Left lung (tissue), 4 donors: ENCODE measurements at regions not wholly inside any gene's neighbourhood (a gene's known extent, or its start where the extent isn't known, plus 50 kb on each side); places are given as distances from the start of the nearest gene placed in this dataset.

Experiments used
- ATAC-seq: fragments of 200-7000 bp; cut with Tn5 transposase; one replicate; pipeline ENCODE4 v1.9.1; 2020; ENCODE audit warnings: moderate library complexity
- DNase-seq, 4 donors: peaks; one replicate each; pipeline ENCODE4 v3.0.0-alpha.2; 2013 to 2020
- H3K27ac ChIP-seq, 2 donors: fragments of 200-600 bp; sonication (generic) in 1 of 2; one replicate each; pipeline versions ENCODE4 v1.5.0 to v1.8.0; 2020 to 2021
- H3K27me3 ChIP-seq, 2 donors: fragments of 200-600 bp; sonication (generic) in 1 of 2; one replicate each; pipeline versions ENCODE4 v1.5.0 to v1.8.0; 2020 to 2021
- H3K36me3 ChIP-seq, 2 donors: fragments of 200-600 bp; sonication (generic) in 1 of 2; one replicate each; pipeline versions ENCODE4 v1.5.0 to v1.8.0; 2020 to 2021
- H3K4me1 ChIP-seq, 2 donors: fragments of 200-600 bp; one replicate each; pipeline ENCODE4 v1.8.0; 2021
- H3K4me3 ChIP-seq, 2 donors: fragments of 200-600 bp; sonication (generic) in 1 of 2; one replicate each; pipeline versions ENCODE4 v1.5.0 to v1.8.0; 2020 to 2021; ENCODE audit warnings: mild to moderate bottlenecking in 1 of 2
- H3K9me3 ChIP-seq, 2 donors: fragments of 200-600 bp; sonication (generic) in 1 of 2; one replicate each; pipeline versions ENCODE4 v1.5.0 to v1.8.0; 2020 to 2021
- intact Hi-C, 2 donors: fragments of 100-400 bp; cut with DNase I; formaldehyde crosslinking; loops; one replicate each; pipeline versions ENCODE4 v1.11.2 to v1.14.2; 2022
- TF ChIP-seq, protein P1 (sequence below), 2 donors: fragments of 200-600 bp; sonication (generic) in 1 of 2; IDR thresholded peaks; one replicate each; pipeline versions ENCODE4 v1.5.0 to v1.8.0; 2021; ENCODE audit warnings: antibody characterized with exemption in 2 of 2
- donor health status: DM: no; HTN: yes; CAD: no.
- donor health status: DM: no; HTN: no; CAD: no.

DNA sequence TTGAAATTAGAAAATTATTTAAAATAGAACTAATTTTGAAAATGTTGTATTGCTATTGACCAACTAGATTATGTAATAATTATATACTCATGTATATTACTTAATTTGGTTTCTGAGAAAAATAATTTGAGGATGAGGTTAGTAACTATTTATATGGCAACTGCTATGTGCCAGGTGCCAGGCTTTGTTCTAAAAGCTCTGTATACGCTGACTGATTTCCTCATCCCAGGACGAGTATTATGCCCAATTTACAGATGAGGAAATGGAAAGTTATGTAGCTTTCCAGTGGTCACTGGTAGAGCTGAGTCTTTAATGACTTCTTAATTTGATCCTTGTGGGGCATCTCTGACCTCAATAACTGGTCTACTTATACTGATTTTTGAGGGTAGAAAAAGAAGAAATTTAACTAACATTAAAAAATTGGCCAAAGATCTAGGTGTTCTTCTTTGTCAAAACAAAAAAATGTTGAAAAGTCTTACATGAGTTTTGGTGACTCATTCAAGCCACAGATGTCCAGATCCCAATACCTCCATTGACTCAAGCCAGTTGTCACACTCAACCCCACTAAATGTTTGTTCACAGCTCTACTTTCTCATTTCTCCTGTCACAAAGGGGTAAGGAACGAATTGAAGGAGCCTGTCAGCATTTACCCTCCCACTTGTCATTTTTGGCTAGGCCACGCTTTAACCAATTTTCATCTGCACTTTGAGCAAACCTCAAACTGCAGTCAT lies 228.1 kb upstream of the MEF2C start:
- ATAC-seq, result no peak
- intact Hi-C loops, result no loop called here

DNA sequence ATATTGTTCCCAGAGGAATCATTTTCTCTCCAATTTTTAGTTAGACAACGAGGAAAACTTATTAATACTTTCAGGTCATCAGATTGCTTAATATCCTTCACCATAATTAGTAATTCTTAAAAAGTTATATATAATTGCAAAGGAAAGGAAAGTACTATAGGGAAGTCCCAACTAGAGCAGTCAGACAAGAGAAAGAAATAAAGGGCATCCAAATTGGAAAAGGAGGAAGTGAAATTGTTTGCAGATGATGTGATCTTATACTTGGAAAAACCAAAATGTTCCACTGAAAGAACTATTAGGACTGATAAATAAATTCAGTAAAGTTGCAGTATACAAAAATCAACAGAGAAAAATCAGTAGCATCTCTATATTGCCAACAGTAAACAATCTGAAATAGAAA lies 223.5 kb upstream of the MEF2C start:
- Histone ChIP-seq H3K27me3 (no peaks in the 10 kb centered on the region), H3K9me3 (no peaks in the 10 kb centered on the region), H3K36me3 (no peaks in the 10 kb centered on the region), H3K4me1 (no peaks in the 10 kb centered on the region), H3K4me3 (no peak overlapping the region), H3K27ac (no peak overlapping the region)
- intact Hi-C loops, result no loop called here
- no peak for DNase-seq
- no peak for ATAC-seq
- TF ChIP-seq, protein P1, sequence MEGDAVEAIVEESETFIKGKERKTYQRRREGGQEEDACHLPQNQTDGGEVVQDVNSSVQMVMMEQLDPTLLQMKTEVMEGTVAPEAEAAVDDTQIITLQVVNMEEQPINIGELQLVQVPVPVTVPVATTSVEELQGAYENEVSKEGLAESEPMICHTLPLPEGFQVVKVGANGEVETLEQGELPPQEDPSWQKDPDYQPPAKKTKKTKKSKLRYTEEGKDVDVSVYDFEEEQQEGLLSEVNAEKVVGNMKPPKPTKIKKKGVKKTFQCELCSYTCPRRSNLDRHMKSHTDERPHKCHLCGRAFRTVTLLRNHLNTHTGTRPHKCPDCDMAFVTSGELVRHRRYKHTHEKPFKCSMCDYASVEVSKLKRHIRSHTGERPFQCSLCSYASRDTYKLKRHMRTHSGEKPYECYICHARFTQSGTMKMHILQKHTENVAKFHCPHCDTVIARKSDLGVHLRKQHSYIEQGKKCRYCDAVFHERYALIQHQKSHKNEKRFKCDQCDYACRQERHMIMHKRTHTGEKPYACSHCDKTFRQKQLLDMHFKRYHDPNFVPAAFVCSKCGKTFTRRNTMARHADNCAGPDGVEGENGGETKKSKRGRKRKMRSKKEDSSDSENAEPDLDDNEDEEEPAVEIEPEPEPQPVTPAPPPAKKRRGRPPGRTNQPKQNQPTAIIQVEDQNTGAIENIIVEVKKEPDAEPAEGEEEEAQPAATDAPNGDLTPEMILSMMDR (IDR thresholded peaks at IDR 0.05), result no peak

More for the DNA sequence above, 228.1 kb upstream of the MEF2C start:
- Histone ChIP-seq H3K4me3 (no peak overlapping the region), H3K4me1 (no peaks in the 10 kb centered on the region), H3K27me3 (no peaks in the 10 kb centered on the region), H3K9me3 (no peaks in the 10 kb centered on the region), H3K36me3 (no peaks in the 10 kb centered on the region), H3K27ac (no peak overlapping the region)
- TF ChIP-seq, protein P1 (IDR thresholded peaks at IDR 0.05), result no peak
- no peak for DNase-seq

DNA sequence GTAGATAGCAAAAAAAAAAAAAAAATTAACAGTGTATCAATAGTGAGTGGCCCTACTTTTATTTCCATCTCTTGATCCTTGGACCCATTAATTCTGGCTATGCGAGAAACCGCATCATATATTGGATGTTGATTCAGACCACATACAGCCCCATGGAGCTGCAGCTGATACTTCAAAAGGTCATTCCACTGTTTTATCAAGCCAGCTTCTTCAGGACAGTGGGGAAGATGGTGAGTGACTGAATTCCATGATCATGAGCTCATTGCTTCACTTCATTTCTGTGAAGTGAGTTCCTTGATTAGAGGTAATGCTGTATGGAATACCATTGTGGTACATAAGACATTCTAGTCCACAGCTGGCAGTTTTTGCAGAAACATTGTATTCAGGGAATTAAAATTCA lies 222.9 kb upstream of the MEF2C start:
- Histone ChIP-seq H3K36me3 (no peaks in the 10 kb centered on the region), H3K4me1 (no peaks in the 10 kb centered on the region), H3K9me3 (no peaks in the 10 kb centered on the region), H3K27me3 (no peaks in the 10 kb centered on the region), H3K4me3 (no peak overlapping the region), H3K27ac (no peak overlapping the region)
- DNase-seq, result no peak
- intact Hi-C loops, result no loop called here
- no peak for ATAC-seq
- TF ChIP-seq, protein P1 (IDR thresholded peaks at IDR 0.05), result no peak

DNA sequence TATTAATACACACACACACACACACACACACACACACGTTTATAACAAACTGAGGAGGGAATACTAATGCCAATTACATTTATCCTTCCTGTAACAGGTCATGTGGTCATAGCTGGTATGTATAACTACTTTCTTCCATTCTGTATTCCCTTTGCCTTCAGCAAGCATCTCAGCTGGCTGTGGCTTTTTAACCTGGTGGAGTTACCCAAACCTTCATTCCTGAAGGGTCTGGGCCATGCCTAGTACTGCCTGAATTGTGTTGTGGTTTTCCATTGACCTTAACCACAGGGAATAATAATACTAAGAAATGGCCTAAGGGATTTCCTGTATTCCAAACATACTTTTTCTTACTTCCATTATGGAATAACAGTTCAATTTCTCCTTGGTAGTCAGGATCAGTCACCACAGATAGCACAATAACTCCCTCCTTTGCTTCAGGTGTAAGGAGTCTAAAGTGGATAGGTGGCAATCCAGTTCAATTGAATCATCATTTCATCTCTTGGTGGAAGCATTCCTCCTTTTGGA lies 222.2 kb upstream of the MEF2C start:
- Histone ChIP-seq H3K9me3 (no peaks in the 10 kb centered on the region), H3K4me1 (no peaks in the 10 kb centered on the region), H3K4me3 (no peak overlapping the region), H3K36me3 (no peaks in the 10 kb centered on the region), H3K27ac (no peak overlapping the region), H3K27me3 (no peaks in the 10 kb centered on the region)
- DNase-seq, result no peak
- intact Hi-C loops, result no loop called here
- no peak for ATAC-seq
- TF ChIP-seq, protein P1 (IDR thresholded peaks at IDR 0.05), result no peak

DNA sequence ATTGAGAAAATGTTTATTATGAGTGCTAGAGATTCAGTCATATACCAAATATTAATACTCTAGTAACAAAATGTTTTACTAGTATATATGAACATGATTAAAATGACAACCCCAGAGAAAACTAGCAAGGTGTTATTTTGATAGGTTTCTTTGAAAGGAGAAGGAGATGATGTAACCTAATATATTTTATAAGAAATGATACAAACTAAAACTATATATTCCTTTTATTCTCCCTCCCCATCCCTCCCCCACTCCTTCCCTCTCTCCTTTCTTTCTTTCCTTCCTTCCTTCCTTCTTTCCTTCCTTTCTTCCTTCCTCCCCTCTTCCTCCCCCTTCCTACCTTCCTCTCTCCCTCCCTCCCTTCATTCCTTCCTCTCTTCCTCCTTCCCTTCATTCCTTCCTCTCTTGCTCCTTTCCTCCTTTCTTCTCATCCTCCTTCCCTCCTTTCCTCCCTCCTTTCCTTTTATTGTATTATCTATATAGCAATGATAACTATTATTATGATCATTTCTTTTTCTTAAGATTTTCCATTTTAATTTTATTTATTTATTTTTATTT lies 215.3 kb upstream of the MEF2C start:
- TF ChIP-seq, protein P1 (IDR thresholded peaks at IDR 0.05), result no peak
- DNase-seq (no peak), ATAC-seq (no peak)
- no peaks in the 10 kb centered on the region for H3K9me3 ChIP-seq
- H3K36me3 ChIP-seq, result no peaks in the 10 kb centered on the region
- no peak overlapping the region for H3K4me3 ChIP-seq
- no peaks in the 10 kb centered on the region for H3K4me1 ChIP-seq
- intact Hi-C loops, result no loop called here
- no peaks in the 10 kb centered on the region for H3K27me3 ChIP-seq
- H3K27ac ChIP-seq, result no peak overlapping the region
